GM12878 (cell line): ENCODE measurements at regions not wholly inside any gene's neighbourhood (a gene's known extent, or its start where the extent isn't known, plus 50 kb on each side); places are given as distances from the start of the nearest gene placed in this dataset.

ENCODE experiments used
- ATAC-seq: fragments of 200-7000 bp; cut with Tn5 transposase; 3 replicates; pipeline ENCODE4 v1.9.1; 2020; ENCODE audit warnings: mild to moderate bottlenecking, moderate library complexity
- BruUV-seq: library from RNA; stranded (reverse); fragments of 400-500 nt; replicated peaks from 2 replicates; lab custom pipeline; 2021; lab: Mats Ljungman, UMichigan
- CTCF ChIA-PET: fragments of 300-600 bp; sonication (Branson Sonifier 250); formaldehyde crosslinking; extraction: SDS; loops from one replicate; lab custom pipeline; 2021; ENCODE audit warnings: inconsistent platforms; lab: Yijun Ruan, JAX
- POLR2A ChIA-PET: fragments of 350-600 bp; formaldehyde crosslinking; extraction: SDS; loops from one replicate; lab custom pipeline; 2021; ENCODE audit warnings: inconsistent platforms; lab: Charles Lee
- RAD21 ChIA-PET: fragments of 300-600 bp; sonication (Branson Sonifier 250); formaldehyde crosslinking; loops from one replicate; lab custom pipeline; 2023; ENCODE audit warnings: antibody characterized with exemption; ENCODE audit not compliant: unreplicated experiment; lab: Charles Lee
- SMC1A ChIA-PET: fragments of 300-600 bp; sonication (Branson Sonifier 250); formaldehyde crosslinking; loops from one replicate; lab custom pipeline; 2023; ENCODE audit not compliant: unreplicated experiment, uncharacterized antibody; lab: Charles Lee
- DNase-seq: peaks from one replicate; pipeline ENCODE4 v3.0.0-alpha.2; 2011; ENCODE audit warnings: low read depth, low spot score
- FAIRE-seq: peaks from 3 replicates; lab custom pipeline; 2011; peaks lifted over from hg19 to GRCh38; lab: Jason Lieb, UNC
- H2AFZ ChIP-seq: 2 replicates; pipeline ENCODE4 v1.6.0; 2011; ENCODE audit warnings: low read depth, low read length, control low read depth; ENCODE audit not compliant: control insufficient read depth
- H3K27ac ChIP-seq: 2 replicates; pipeline ENCODE4 v1.5.1; 2011; ENCODE audit warnings: control low read depth; ENCODE audit not compliant: control insufficient read depth, insufficient read depth
- H3K27me3 ChIP-seq, 2 experiments: replicated peaks in 1 of 2; 2 replicates each; pipeline versions ENCODE4 v1.6.0 to v1.6.1; 2011; ENCODE audit warnings: low read length in 1 of 2; ENCODE audit not compliant: control insufficient read depth in 2 of 2, insufficient read depth in 2 of 2
- H3K36me3 ChIP-seq, 2 experiments: 2 replicates each; pipeline ENCODE4 v1.5.1; 2011; ENCODE audit warnings: low read length in 1 of 2; ENCODE audit not compliant: control insufficient read depth in 2 of 2, insufficient read depth in 2 of 2
- H3K4me1 ChIP-seq: 2 replicates; pipeline ENCODE4 v1.6.1; 2011; ENCODE audit warnings: mild to moderate bottlenecking, low read length, moderate library complexity, mixed read lengths; ENCODE audit not compliant: control insufficient read depth, insufficient read depth
- H3K4me2 ChIP-seq: 2 replicates; pipeline ENCODE4 v1.6.0; 2011; ENCODE audit warnings: control low read depth; ENCODE audit not compliant: control insufficient read depth, insufficient read depth
- H3K4me3 ChIP-seq: fragments of 200-600 bp; sonication (generic); 2 replicates; pipeline ENCODE4 v1.5.1; 2016
- H3K79me2 ChIP-seq: 2 replicates; pipeline ENCODE4 v1.6.0; 2011; ENCODE audit warnings: low read length; ENCODE audit not compliant: control insufficient read depth, insufficient read depth
- H3K9ac ChIP-seq: 2 replicates; pipeline ENCODE4 v1.8.0; 2011; ENCODE audit warnings: low read length, control low read depth, mixed read lengths; ENCODE audit not compliant: control insufficient read depth, insufficient read depth
- H3K9me3 ChIP-seq: replicated peaks from 3 replicates; pipeline ENCODE4 v1.5.1; 2011; ENCODE audit warnings: mild to moderate bottlenecking, low read length; ENCODE audit not compliant: control insufficient read depth, insufficient read depth
- H4K20me1 ChIP-seq: 2 replicates; pipeline ENCODE4 v1.6.0; 2011; ENCODE audit not compliant: control insufficient read depth, insufficient read depth
- BRCA1 ChIP-seq: IDR thresholded peaks from 2 replicates; pipeline ENCODE4 v1.6.1; 2011; ENCODE audit warnings: low read depth, low read length, improper control_type of control experiment
- CBFB ChIP-seq: IDR thresholded peaks from 2 replicates; pipeline ENCODE4 v1.6.1; 2016; ENCODE audit warnings: antibody characterized with exemption, low read depth
- EED ChIP-seq: sonication (generic); IDR thresholded peaks from 2 replicates; pipeline ENCODE4 v1.6.1; 2016; ENCODE audit warnings: antibody characterized with exemption, low read depth
- HDAC2 ChIP-seq: fragments of 200-600 bp; sonication (generic); IDR thresholded peaks from 2 replicates; pipeline ENCODE4 v1.6.1; 2017
- IKZF1 ChIP-seq: fragments of 450-650 bp; conservative IDR thresholded peaks from 2 replicates; pipeline ENCODE4 v1.6.1; 2017; ENCODE audit warnings: antibody characterized with exemption, mild to moderate bottlenecking
- JUNB ChIP-seq: IDR thresholded peaks from 2 replicates; pipeline ENCODE4 v1.6.1; 2016; ENCODE audit warnings: antibody characterized with exemption, mild to moderate bottlenecking
- RFX5 ChIP-seq: IDR thresholded peaks from 2 replicates; pipeline ENCODE4 v1.6.1; 2011; ENCODE audit warnings: low read depth, low read length, improper control_type of control experiment
- SMC3 ChIP-seq: IDR thresholded peaks from 2 replicates; pipeline ENCODE4 v1.6.1; 2011; ENCODE audit warnings: low read length, improper control_type of control experiment, borderline replicate concordance
- ZNF217 ChIP-seq: fragments of 450-650 bp; IDR thresholded peaks from 2 replicates; pipeline ENCODE4 v1.6.1; 2017; ENCODE audit warnings: antibody characterized with exemption, mild to moderate bottlenecking
- WGBS: methylation state at CpG from one replicate; pipeline ENCODE4 v1.1.6; 2016; ENCODE audit warnings: low lambda C conversion rate; ENCODE audit not compliant: insufficient replicate concordance, insufficient coverage; ENCODE audit errors: missing lambda C conversion rate; 5-methylcytosine and 5-hydroxymethylcytosine counted together
- in situ Hi-C: fragments of 300-500 bp; cut with MboI; formaldehyde crosslinking; loops from 9 replicates; pipeline ENCODE4 v1.14.3; 2018; ENCODE audit warnings: mixed read lengths
- intact Hi-C: fragments of 100-400 bp; cut with micrococcal nuclease; formaldehyde crosslinking; loops from one replicate; pipeline ENCODE4 v1.14.2; 2022; ENCODE audit not compliant: unreplicated experiment
- TF ChIP-seq, protein P1 (sequence below): fragments of 450-650 bp; formaldehyde crosslinking; IDR thresholded peaks from 2 replicates; pipeline ENCODE4 v1.5.0; 2022; ENCODE audit warnings: mild to moderate bottlenecking, missing genetic modification characterization

DNA sequence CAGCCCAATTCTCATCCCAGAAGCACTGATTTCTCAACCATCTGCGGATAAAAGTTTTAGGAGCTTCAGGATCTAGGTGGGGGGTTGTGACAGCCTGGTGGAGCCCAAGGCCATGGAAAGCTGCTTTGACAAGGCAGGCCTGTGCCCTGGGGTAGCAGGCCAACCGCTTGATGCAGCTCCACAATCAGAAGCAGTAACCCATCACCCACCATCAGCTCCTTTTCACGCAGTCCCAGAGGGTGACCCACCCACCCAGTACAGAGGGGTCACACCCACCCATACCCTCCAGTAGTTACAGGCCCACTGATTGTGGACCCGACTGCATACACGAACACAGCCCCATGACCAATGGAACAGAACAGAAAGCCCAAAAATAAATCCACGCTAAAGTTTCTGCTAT lies 253.9 kb downstream of the AHR start (continued):
- TF ChIP-seq RFX5 (no peak), IKZF1 (no peak)
- TF ChIP-seq, protein P1, sequence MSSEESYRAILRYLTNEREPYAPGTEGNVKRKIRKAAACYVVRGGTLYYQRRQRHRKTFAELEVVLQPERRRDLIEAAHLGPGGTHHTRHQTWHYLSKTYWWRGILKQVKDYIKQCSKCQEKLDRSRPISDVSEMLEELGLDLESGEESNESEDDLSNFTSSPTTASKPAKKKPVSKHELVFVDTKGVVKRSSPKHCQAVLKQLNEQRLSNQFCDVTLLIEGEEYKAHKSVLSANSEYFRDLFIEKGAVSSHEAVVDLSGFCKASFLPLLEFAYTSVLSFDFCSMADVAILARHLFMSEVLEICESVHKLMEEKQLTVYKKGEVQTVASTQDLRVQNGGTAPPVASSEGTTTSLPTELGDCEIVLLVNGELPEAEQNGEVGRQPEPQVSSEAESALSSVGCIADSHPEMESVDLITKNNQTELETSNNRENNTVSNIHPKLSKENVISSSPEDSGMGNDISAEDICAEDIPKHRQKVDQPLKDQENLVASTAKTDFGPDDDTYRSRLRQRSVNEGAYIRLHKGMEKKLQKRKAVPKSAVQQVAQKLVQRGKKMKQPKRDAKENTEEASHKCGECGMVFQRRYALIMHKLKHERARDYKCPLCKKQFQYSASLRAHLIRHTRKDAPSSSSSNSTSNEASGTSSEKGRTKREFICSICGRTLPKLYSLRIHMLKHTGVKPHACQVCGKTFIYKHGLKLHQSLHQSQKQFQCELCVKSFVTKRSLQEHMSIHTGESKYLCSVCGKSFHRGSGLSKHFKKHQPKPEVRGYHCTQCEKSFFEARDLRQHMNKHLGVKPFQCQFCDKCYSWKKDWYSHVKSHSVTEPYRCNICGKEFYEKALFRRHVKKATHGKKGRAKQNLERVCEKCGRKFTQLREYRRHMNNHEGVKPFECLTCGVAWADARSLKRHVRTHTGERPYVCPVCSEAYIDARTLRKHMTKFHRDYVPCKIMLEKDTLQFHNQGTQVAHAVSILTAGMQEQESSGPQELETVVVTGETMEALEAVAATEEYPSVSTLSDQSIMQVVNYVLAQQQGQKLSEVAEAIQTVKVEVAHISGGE (CRISPR knock-in tag): no peak

DNA sequence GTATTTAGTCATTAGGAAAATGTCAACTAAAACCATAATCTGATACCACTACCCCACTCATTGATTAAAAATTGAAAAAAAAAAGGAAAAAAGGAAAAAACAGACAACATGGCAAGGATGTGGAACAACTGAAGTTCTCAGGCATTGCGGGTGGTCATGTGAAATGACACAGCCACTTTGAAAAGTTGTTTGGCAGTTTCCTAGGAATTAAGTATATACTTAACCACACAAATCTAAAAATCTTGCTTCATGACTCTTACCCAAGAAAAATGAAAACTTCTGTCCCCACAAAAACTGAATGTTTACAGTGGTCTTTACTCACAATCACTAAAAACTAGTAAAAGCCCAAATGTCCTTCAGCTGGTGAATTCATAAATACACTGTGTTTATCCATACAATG lies 254.5 kb downstream of the AHR start:
- in situ Hi-C loops (no loop called here), intact Hi-C loops (no loop called here)
- Histone ChIP-seq H3K27me3 (no peaks in the 10 kb centered on the region; a peak in 1 of 4 replicates), H3K4me3 (no peak overlapping the region), H2AFZ (no peak overlapping the region), H3K4me2 (no peak overlapping the region), H3K9me3 (no peaks in the 10 kb centered on the region), H3K27ac (no peak overlapping the region), H3K9ac (no peak overlapping the region), H3K79me2 (no peaks in the 10 kb centered on the region), H4K20me1 (no peaks in the 10 kb centered on the region), H3K4me1 (no peaks in the 10 kb centered on the region), H3K36me3 (no peaks in the 10 kb centered on the region)
- BruUV-seq: no TSS peak
- no peak for TF ChIP-seq EED
- no peak for TF ChIP-seq CBFB
- no peak for TF ChIP-seq HDAC2
- no peak for TF ChIP-seq BRCA1
- no peak for TF ChIP-seq ZNF217
- no peak for TF ChIP-seq SMC3
- no peak for TF ChIP-seq JUNB
- 93% methylated on average over 1 of the region's 1 CpG for WGBS
- ChIA-PET POLR2A (no interaction called here), SMC1A (no interaction called here), CTCF (no interaction called here), RAD21 (no interaction called here)
- FAIRE-seq (no peak), DNase-seq (no peak), ATAC-seq (no peak)
